ENCODE measurements at regions not wholly inside any gene's neighbourhood (a gene's known extent, or its start where the extent isn't known, plus 50 kb on each side); places are given as distances from the start of the nearest gene placed in this dataset.

DNA sequence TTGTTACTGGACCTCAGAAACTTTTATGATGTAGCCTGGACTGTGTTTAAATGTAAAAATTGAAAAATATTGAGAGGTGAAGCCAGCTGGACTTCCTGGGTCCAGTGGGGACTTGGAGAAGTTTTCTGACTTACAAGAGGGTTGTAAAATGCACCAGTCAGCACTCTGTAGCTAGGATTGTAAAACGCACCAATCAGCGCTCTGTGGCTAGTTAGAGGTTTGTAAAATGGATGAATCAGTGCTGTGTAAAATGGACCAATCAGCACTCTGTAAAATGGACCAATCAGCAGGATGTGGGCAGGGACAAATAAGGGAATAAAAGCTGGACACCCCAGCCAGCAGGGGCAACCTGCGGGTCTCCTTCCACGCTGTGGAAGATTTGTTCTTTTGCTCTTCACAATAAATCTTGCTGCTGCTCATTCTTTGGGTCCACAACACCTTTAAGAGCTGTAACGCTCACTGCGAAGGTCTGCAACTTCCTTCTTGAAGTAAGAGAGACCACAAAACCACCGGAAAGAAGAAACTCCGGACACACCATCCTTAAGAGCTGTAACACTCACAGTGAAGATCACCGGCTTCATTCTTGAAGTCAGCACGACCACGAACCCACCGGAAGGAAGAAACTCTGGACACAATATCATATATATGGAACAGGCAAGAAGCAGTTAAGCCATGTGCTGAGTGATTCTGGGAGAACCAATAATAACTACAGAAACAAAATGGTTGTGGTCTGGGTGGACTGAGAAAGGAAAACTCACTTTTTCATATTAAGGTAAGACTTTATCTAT is 201.3 kb downstream of the GABRG2 start:
- no peak for TF ChIP-seq HMGXB4 (CRISPR knock-in tag; IDR thresholded peaks at IDR 0.05)
- no peak for TF ChIP-seq ETV6 (CRISPR knock-in tag; IDR thresholded peaks at IDR 0.05)
- TF ChIP-seq CTCF (IDR thresholded peaks at IDR 0.05): no peak
- TF ChIP-seq ATF3 (CRISPR knock-in tag; conservative IDR thresholded peaks at IDR 0.05): no peak
- no peak for TF ChIP-seq PRDM15 (CRISPR knock-in tag; IDR thresholded peaks at IDR 0.05)
- TF ChIP-seq MXD4 (CRISPR knock-in tag; IDR thresholded peaks at IDR 0.05; ENCODE audit: borderline replicate concordance): no peak

All from WTC11 (cell line).